ENCODE measurements at regions not wholly inside any gene's neighbourhood (a gene's known extent, or its start where the extent isn't known, plus 50 kb on each side); places are given as distances from the start of the nearest gene placed in this dataset.

DNA sequence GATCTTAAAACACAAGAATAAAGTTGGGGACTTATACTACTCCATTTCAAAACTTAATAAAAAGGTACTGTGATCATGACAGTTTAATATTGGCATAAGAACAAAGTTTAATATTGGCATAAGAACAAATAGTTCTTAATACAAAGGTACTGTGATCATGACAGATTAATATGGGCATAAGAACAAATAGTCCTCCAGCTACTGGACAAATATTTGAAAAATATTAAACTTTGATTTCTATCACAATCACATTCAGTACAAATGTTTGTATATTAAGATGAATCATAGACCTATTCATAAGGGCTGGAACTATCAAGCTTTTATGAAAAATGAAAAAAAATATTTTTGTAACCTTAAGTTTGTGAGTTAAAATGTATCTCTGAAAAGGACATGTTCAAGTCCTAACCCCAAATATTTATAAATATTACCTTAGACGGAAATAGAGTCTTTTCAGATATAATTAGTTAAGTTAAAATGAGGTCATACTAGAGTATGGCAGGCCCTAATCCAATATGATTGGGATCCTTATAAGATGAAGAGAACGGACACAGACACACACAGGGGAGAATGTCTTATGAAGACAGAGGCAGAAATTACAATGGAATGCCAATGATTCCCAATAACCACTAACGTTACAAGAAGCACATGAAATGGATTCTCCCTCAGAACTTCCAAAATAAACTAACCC, 79.1 kb upstream of the RGS1 start:
- TF ChIP-seq, protein P1, sequence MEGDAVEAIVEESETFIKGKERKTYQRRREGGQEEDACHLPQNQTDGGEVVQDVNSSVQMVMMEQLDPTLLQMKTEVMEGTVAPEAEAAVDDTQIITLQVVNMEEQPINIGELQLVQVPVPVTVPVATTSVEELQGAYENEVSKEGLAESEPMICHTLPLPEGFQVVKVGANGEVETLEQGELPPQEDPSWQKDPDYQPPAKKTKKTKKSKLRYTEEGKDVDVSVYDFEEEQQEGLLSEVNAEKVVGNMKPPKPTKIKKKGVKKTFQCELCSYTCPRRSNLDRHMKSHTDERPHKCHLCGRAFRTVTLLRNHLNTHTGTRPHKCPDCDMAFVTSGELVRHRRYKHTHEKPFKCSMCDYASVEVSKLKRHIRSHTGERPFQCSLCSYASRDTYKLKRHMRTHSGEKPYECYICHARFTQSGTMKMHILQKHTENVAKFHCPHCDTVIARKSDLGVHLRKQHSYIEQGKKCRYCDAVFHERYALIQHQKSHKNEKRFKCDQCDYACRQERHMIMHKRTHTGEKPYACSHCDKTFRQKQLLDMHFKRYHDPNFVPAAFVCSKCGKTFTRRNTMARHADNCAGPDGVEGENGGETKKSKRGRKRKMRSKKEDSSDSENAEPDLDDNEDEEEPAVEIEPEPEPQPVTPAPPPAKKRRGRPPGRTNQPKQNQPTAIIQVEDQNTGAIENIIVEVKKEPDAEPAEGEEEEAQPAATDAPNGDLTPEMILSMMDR (IDR thresholded peaks at IDR 0.05), result no peak
- TF ChIP-seq, protein P2, sequence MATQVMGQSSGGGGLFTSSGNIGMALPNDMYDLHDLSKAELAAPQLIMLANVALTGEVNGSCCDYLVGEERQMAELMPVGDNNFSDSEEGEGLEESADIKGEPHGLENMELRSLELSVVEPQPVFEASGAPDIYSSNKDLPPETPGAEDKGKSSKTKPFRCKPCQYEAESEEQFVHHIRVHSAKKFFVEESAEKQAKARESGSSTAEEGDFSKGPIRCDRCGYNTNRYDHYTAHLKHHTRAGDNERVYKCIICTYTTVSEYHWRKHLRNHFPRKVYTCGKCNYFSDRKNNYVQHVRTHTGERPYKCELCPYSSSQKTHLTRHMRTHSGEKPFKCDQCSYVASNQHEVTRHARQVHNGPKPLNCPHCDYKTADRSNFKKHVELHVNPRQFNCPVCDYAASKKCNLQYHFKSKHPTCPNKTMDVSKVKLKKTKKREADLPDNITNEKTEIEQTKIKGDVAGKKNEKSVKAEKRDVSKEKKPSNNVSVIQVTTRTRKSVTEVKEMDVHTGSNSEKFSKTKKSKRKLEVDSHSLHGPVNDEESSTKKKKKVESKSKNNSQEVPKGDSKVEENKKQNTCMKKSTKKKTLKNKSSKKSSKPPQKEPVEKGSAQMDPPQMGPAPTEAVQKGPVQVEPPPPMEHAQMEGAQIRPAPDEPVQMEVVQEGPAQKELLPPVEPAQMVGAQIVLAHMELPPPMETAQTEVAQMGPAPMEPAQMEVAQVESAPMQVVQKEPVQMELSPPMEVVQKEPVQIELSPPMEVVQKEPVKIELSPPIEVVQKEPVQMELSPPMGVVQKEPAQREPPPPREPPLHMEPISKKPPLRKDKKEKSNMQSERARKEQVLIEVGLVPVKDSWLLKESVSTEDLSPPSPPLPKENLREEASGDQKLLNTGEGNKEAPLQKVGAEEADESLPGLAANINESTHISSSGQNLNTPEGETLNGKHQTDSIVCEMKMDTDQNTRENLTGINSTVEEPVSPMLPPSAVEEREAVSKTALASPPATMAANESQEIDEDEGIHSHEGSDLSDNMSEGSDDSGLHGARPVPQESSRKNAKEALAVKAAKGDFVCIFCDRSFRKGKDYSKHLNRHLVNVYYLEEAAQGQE (IDR thresholded peaks at IDR 0.05; ENCODE audit: insufficient read depth in 1 of 2, low read depth in 2 of 2, low read length in 1 of 2), result no peak
- TF ChIP-seq POLR2AphosphoS5 (IDR thresholded peaks at IDR 0.05; ENCODE audit: low read depth, low read length) (no peak), TCF7L2 (IDR thresholded peaks at IDR 0.05; ENCODE audit: low read depth, low read length) (no peak)
